Fibroblast of skin of left biceps (primary cell): ENCODE measurements at regions not wholly inside any gene's neighbourhood (a gene's known extent, or its start where the extent isn't known, plus 50 kb on each side); places are given as distances from the start of the nearest gene placed in this dataset.

Experiments used
- DNase-seq, 2 experiments: peaks; one replicate each; pipeline ENCODE4 v3.0.0-alpha.2; 2013; ENCODE audit warnings: low read depth in 2 of 2

GRCh38 chr12:113766131-113766878 lies 199.8 kb downstream of the RBM19 start:
- no peak for DNase-seq

DNA sequence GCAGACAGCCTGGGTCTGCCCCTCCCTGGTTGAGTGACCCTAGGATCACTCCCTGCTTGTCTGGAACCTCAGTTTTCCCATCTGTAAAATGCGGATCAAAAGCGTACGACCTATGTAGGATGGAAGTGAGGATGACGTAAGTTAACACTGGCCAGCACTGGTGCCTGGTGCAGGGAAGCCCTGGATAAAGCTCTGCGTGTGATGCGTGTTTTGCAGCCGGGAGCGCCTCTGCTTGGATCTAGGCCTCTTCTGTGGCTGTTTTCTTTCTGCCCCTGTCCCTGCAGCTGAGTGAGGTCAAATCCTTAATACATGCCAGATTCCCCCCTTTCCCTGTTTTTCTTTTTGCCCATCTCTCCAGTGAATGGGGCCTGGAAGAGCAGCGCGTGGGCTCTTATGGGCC lies 201.5 kb downstream of the RBM19 start:
- DNase-seq = no peak

GRCh38 chr12:113762882-113763816 lies 203.0 kb downstream of the RBM19 start:
- no peak for DNase-seq

DNA sequence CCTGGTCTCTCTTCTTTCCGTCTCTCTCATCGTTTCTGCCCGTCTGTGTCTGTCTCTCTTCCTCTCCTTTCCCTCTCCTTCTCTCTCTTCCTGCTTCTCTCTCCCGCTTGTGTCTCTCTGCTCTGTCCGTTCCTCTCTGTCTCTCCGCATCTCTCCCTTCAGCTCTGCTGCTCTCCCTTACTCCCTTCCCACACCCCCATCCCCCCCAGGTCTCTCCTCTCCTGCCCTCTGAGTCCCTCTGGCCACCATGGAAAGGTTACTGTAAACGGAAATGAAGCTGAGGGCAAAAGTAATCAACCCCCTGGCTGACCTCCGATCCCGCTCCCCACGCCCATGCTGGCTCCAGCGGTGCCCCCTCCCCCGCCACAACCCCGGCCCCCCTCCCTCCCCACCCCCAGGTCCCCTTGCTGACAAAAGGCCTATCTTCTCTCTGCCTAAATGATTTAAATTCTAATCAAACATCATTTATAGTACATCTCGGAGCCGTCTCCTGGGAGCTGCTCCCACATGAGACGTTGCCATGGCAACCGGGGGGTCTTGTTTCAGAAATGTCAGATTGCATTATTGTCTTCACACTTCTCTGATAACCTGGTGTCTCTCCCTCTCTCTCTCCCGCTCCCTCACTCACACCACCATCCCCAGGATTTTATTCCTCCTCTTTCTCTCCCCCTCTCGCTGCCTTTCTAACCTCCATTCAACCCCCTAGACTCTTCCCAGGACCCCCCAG lies 203.8 kb downstream of the RBM19 start:
- no peak for DNase-seq

DNA sequence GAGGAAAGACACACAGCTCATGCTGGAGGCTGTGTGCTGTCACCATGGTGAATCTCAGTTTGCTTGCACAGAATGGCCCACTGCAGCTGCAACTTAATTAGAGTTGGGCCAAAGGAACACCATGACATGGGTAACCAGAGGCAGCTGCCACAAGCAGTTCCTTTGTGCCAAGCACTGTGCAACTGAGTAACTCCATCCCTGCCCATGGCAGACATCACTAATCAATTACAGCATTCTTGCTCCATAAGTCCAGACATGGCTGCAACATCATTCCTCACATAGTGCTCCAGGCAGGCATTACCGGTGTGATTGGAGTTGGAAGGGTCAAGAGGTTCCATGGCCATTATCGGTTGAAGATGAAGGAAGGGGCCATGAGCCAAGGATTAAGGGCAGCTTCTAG lies 207.0 kb downstream of the RBM19 start:
- no peak for DNase-seq

DNA sequence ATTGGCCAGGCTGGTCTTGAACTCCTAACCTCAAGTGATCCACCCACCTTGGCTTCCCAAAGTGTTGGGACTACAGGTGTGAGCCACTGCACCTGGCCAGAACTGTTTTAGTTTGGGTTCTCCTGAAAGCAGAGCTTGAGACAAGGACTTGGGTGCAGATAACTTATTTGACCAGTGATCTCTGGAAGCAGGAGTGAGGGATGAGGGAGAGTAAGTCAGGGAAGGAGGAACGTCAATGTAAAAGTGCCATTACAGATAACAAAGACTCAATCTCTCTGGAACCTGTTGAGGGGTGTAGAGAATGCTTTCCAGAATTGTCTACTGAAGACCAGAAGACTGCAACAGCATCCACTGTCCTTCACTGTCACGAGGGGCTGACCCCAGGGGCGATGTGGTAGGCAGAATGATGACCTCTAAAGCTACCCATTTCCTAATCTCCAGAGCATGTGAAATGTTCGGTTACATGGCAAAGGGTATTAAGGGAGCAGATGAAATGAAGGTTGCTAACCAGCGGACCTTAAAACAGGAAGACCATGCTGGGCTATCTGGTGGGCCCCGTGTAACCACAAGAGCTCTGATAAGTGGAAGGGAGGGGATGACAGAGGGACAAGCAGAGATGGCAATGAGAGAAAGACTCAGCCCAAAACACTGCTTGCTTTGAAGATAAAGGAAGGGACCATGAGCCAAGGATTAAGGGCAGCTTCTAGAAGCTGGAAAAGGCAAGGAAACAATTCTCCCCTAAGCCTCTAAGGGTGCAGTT lies 207.8 kb downstream of the RBM19 start:
- no peak for DNase-seq

DNA sequence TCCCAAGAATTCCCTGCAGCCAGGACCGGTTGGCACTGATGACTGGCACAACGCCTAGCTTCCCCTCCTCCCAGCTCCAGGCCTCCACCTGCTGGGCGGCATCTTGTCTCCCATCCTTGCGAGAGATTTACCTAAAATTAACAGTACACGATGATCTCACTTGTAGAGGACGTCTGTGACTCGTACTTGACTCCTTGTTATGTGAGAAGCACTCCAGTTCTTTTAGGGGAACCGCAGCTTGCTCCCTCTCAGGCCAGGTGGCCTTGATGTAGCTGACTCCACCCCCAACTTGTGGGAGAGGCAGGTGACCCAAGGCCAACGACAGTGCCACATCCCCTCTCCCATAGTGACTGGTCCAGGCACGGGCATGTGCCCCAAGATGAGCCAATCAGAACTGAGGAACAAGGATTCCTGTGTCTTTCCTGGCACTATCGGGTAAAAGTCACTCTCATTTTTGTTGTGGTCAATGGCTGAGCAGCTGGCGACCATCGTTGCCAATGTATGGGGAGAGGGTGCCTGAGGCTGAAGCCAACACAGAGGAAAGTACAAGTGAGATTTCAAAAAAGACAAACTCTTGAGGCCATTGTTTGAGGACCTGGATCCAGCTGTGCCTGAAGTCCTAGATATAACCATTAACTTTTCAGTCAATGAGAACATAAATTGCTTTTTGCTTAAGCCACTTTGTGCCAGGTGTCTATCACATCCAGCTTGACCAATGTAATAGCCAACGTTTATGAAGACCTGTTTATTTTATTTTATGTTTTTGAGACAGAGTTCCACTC lies 208.7 kb downstream of the RBM19 start:
- DNase-seq = no peak

DNA sequence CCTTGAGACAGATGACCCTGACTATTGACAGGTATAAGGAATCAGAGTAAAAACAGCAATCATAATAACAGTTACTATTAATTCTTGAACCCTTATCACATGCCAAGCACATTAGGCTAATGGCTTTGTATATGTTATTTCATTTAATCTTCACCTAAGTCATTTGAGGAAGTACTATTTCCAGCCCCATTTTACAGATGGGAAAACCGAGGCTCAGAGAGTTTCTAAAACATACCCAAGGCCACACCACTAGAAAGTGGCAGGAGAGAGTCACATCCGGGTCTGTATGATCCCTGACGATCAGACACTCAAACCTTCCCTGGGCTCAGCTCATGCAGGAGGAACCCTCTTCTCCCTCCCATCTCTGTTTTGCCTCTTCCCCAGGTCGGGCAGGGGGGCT lies 209.5 kb downstream of the RBM19 start:
- no peak for DNase-seq

DNA sequence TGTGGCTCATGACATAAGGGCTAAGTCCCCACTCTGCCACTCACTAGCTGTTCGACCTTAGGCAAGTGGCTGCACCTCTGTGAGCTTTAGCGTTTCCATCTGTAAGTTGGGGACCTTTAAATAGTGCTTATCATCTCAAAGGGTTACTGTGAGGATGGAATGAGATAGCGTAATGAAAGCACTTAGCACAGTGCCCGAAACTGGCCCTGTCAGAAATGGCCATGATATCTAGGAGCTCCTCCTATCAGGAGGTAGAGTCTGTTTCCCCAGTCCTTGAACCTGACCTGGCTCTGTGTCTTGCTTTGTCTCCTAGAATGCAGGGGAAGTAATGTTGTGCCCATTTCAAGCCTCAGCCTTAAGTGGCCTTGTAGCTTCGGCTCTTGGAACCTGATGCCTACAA lies 211.0 kb downstream of the RBM19 start:
- no peak for DNase-seq

DNA sequence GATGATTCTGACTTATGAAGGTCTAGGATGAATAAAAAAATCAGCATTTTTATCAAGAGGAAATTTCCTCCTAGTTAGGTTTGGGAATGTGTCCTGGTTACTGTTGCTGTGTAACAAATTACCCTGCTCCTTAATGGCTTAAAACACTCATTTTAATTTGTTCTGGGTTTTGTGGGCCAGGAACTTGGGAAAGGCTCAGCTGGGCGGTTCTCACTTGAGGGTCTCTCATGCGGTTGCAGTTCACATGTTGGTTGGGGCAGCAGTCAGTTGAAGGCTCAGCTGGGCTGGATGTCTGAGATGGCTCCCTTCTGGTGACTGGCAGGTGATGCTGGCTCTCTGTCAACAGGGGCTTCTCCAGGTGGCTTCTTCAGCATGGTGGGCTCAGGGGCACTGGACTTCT lies 214.6 kb downstream of the RBM19 start:
- DNase-seq = no peak

DNA sequence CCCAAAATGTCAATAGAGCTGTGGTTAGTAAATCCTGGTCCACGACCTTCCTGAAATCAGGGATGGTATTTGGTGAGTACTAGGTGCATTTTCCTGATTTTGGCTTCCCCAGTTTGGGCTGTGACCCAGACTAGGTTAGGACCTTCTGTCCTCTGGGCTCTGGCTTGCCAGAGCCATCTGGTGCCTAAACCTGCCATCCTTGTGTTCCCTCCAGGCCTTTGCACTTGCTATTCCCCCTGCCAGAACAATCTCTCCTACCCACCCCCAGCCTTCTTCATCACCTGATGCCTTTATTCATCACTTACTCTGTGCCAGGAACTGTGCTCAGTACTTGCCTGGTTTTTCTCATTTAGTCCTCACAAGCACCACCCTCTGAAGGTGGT lies 216.7 kb downstream of the RBM19 start:
- no peak for DNase-seq

- no peak for DNase-seq
Measured at GRCh38 chr12:113748707-113749432, 217.3 kb downstream of the RBM19 start.

DNA sequence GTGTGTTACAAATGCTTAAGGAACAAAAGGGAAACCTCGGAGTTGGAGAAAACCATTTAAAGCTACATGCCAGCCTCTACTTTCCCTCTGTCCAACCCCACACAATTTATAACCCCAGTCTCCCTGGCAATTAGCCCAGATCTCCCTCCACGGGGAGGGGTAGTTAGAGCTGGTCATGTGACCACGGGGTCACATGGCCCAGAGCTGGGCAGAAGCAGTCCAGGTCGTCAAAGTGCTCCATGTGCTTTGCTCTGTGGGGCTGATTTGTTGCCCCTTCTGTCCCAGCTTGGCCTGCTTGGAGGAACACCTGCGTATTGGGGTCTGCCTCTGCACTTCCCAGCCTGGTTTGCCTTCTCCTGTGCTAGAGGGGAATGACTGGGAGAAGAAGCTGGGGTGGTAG lies 219.1 kb downstream of the RBM19 start:
- DNase-seq = no peak

DNA sequence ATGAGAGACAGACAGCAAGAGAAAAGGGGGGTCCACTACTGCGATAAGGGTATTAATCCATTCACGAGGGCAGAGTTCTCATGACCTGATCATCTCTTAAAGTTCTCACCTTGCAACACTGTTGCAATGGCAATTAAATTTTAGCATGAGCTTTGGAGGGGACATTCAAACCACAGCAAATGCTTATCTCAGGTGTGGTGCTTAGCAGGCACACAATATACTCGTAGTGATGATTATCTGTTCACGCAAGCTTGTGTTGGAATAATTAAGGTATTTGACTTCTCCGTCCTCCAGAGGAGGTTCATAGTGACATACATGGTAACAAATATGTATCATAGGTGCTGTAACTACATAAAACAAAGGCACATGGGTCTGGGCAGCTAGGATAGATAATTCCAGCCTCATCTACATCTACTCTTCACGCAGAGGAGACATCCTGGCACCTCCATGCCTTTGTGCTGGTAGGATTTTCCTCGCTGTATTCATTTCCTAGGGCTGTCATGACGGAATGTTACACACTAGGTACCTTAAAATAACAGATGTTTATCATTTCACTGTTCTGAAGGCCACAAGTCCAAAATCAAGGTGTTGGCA lies 221.2 kb downstream of the RBM19 start:
- no peak for DNase-seq

DNA sequence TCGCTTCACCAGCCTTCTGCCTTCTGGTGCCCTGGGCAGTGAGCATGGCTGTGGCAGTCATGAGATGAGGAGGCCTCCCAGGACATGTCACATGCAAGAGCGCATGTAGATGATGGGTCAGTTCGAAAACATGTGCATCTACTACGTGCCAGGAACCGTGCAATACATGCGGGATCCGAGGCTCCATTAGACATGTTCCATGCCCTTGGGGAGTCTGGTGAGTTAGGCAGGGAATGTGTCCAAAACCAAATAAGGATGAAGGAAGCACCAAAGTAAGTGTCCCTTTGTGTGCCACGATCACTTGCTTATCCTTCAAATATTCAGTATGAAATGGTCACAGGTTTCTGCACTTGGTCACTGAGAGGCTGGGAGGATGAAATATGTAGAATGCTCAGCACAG lies 223.3 kb downstream of the RBM19 start:
- no peak for DNase-seq

GRCh38 chr12:113740699-113741098 lies 225.4 kb downstream of the RBM19 start:
- no peak for DNase-seq

GRCh38 chr12:113735131-113735530 lies 231.0 kb downstream of the RBM19 start:
- DNase-seq = no peak

DNA sequence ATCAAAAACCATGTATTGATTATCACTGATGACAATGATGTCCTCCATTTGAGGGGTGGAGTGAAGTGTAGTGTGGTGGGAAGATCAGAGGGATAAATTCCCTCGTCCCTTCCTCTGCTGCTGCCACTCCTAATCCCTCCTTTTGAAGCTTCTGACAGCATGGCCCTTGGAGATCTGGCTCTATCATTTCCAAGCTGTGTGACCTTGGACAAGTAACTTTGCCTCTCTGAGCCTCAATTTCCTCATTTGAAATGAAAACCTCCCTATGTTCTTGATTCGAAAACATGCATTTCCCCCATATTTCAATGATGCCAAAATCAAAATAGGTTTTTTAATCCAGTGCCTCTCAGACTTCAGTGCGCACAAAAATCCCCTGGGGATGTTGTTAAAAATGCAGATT lies 231.6 kb downstream of the RBM19 start:
- no peak for DNase-seq

GRCh38 chr12:113732916-113733315 lies 233.2 kb downstream of the RBM19 start:
- no peak for DNase-seq

DNA sequence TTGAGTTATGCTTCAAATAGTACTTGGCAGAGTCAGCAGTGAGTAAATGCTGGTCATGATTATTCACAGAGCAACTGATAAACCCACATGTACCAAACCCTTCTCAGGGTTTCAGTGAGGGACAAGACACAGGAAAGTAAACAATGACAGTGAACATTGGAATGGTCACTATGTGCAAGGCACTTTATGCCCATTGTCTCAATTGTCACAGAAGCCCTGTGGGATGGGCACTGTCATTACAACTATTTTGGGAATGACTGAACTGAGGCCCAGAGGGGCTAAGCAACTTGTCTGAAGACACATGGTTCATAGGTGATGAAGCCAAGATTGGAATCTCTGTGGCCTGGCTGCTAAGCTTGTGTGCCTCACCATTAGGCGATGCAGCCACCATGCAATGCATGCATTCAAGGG lies 238.5 kb downstream of the RBM19 start:
- peak in 1 of 2 experiments; percentile 2 for DNase-seq
